Gastrocnemius medialis (tissue), 4 donors: ENCODE measurements at regions not wholly inside any gene's neighbourhood (a gene's known extent, or its start where the extent isn't known, plus 50 kb on each side); places are given as distances from the start of the nearest gene placed in this dataset.

Experiments used
- ATAC-seq, 2 donors: fragments of 150-250 bp; one replicate each; pipeline ENCODE4 v1.9.1; 2016
- DNase-seq, 2 donors: peaks; one replicate each; pipeline ENCODE4 v3.0.0-alpha.2; 2019
- H3K27ac ChIP-seq, 4 donors: fragments of 200-600 bp; sonication (generic); 1 replicate in 1 of 4; 2 replicates in 3 of 4; pipeline ENCODE4 v1.5.1; 2016 to 2018; ENCODE audit warnings: mild to moderate bottlenecking in 2 of 4, moderate library complexity in 1 of 4
- H3K27me3 ChIP-seq, 3 donors: fragments of 200-600 bp; sonication (generic) in 2 of 3; 1 replicate in 1 of 3; 2 replicates in 2 of 3; pipeline versions ENCODE4 v1.5.1 to v1.6.0; 2016 to 2019; ENCODE audit warnings: mild to moderate bottlenecking in 1 of 3, moderate library complexity in 1 of 3
- H3K36me3 ChIP-seq, 2 donors: fragments of 200-600 bp; sonication (generic) in 1 of 2; one replicate each; pipeline ENCODE4 v1.5.1; 2017 to 2018
- H3K4me1 ChIP-seq, 2 donors: fragments of 200-600 bp; sonication (generic) in 1 of 2; one replicate each; pipeline ENCODE4 v1.5.1; 2016 to 2017; ENCODE audit warnings: mild to moderate bottlenecking in 2 of 2
- H3K4me3 ChIP-seq, 4 donors: fragments of 200-600 bp; sonication (generic) in 3 of 4; 1 replicate in 1 of 4; 2 replicates in 3 of 4; pipeline ENCODE4 v1.5.1; 2016 to 2019; ENCODE audit warnings: mild to moderate bottlenecking in 2 of 4
- H3K9me3 ChIP-seq, 3 donors: fragments of 200-600 bp; sonication (generic) in 2 of 3; 1 replicate in 1 of 3; 2 replicates in 2 of 3; pipeline ENCODE4 v1.5.1; 2016 to 2019
- CTCF ChIP-seq, 5 experiments: fragments of 450-650 bp in 3 of 5; fragments of 200-600 bp in 2 of 5; sonication (generic) in 2 of 5; IDR thresholded peaks in 4 of 5; conservative IDR thresholded peaks in 1 of 5; 1 replicate in 4 of 5; 2 replicates in 1 of 5; pipeline ENCODE4 v1.5.1; 2016 to 2019; ENCODE audit warnings: antibody characterized with exemption in 5 of 5, mild to moderate bottlenecking in 3 of 5, moderate library complexity in 3 of 5
- POLR2A ChIP-seq, 2 donors: fragments of 450-650 bp; IDR thresholded peaks; one replicate each; pipeline ENCODE4 v1.6.1; 2017; ENCODE audit warnings: antibody characterized with exemption in 2 of 2, mild to moderate bottlenecking in 2 of 2, moderate library complexity in 2 of 2
- in situ Hi-C, 4 donors: fragments of 200-750 bp; cut with MboI; loops; one replicate each; pipeline versions ENCODE4 v1.15.0 to v1.8.0; 2017; ENCODE audit warnings: low sequenced_read_pairs in 4 of 4
- intact Hi-C: fragments of 100-400 bp; cut with DNase I; formaldehyde crosslinking; loops from one replicate; pipeline ENCODE4 v1.15.1; 2023; ENCODE audit warnings: low total_unique reads

GRCh38 chrX:137245183-137245582 is 211.4 kb upstream of the GPR101 start:
- Histone ChIP-seq H3K9me3 (no peaks in the 10 kb centered on the region), H3K27ac (no peak overlapping the region), H3K4me1 (no peaks in the 10 kb centered on the region), H3K27me3 (peaks cover 0 to 2% (median 0%) of the 10 kb centered on the region in 3 donors), H3K4me3 (no peak overlapping the region), H3K36me3 (no peaks in the 10 kb centered on the region)
- TF ChIP-seq CTCF (IDR thresholded peaks at IDR 0.05 in 4 of 5, conservative IDR thresholded peaks at IDR 0.05 in 1 of 5) = no peak
- no peak for TF ChIP-seq POLR2A (IDR thresholded peaks at IDR 0.05)
- in situ Hi-C loops = no loop called here
- ATAC-seq (no peak), DNase-seq (no peak)
- intact Hi-C loops = no loop called here

- Histone ChIP-seq H3K9me3 (no peaks in the 10 kb centered on the region), H3K4me1 (no peaks in the 10 kb centered on the region), H3K4me3 (no peak overlapping the region), H3K27me3 (no peaks in the 10 kb centered on the region), H3K27ac (no peak overlapping the region), H3K36me3 (no peaks in the 10 kb centered on the region)
- in situ Hi-C loops (no loop called here), intact Hi-C loops (no loop called here)
- DNase-seq (no peak), ATAC-seq (no peak)
- TF ChIP-seq POLR2A (IDR thresholded peaks at IDR 0.05) (no peak), CTCF (IDR thresholded peaks at IDR 0.05 in 4 of 5, conservative IDR thresholded peaks at IDR 0.05 in 1 of 5) (no peak)
Measured at GRCh38 chrX:137236837-137237236, 203.0 kb upstream of the GPR101 start.

- H3K27ac ChIP-seq = no peak overlapping the region
- no peak overlapping the region for H3K4me3 ChIP-seq
- H3K9me3 ChIP-seq = no peaks in the 10 kb centered on the region
- TF ChIP-seq CTCF (IDR thresholded peaks at IDR 0.05 in 4 of 5, conservative IDR thresholded peaks at IDR 0.05 in 1 of 5) = no peak
- no peak for TF ChIP-seq POLR2A (IDR thresholded peaks at IDR 0.05)
- DNase-seq (no peak), ATAC-seq (no peak)
- H3K4me1 ChIP-seq = no peaks in the 10 kb centered on the region
- H3K27me3 ChIP-seq = no peaks in the 10 kb centered on the region
- intact Hi-C loops = no loop called here
- in situ Hi-C loops = no loop called here
- no peaks in the 10 kb centered on the region for H3K36me3 ChIP-seq
Measured at GRCh38 chrX:137234651-137235402, 201.0 kb upstream of the GPR101 start.

GRCh38 chrX:137233478-137233877 is 199.7 kb upstream of the GPR101 start:
- intact Hi-C loops = no loop called here
- no peak overlapping the region for H3K27ac ChIP-seq
- H3K27me3 ChIP-seq = no peaks in the 10 kb centered on the region
- in situ Hi-C loops = no loop called here
- no peaks in the 10 kb centered on the region for H3K9me3 ChIP-seq
- TF ChIP-seq POLR2A (IDR thresholded peaks at IDR 0.05) (no peak), CTCF (IDR thresholded peaks at IDR 0.05 in 4 of 5, conservative IDR thresholded peaks at IDR 0.05 in 1 of 5) (no peak)
- H3K36me3 ChIP-seq = no peaks in the 10 kb centered on the region
- no peak for DNase-seq
- no peak for ATAC-seq
- no peak overlapping the region for H3K4me3 ChIP-seq
- no peaks in the 10 kb centered on the region for H3K4me1 ChIP-seq

GRCh38 chrX:137227151-137227550 is 193.4 kb upstream of the GPR101 start:
- TF ChIP-seq POLR2A (IDR thresholded peaks at IDR 0.05) = no peak
- H3K4me3 ChIP-seq = no peak overlapping the region
- no peaks in the 10 kb centered on the region for H3K9me3 ChIP-seq
- in situ Hi-C loops (no loop called here), intact Hi-C loops (no loop called here)
- no peak overlapping the region for H3K27ac ChIP-seq
- no peaks in the 10 kb centered on the region for H3K4me1 ChIP-seq
- ATAC-seq = peak; percentile 49 to 60
- DNase-seq = peak; percentile 3 to 15
- H3K27me3 ChIP-seq = no peaks in the 10 kb centered on the region
- H3K36me3 ChIP-seq = no peaks in the 10 kb centered on the region
